ENCODE measurements at regions not wholly inside any gene's neighbourhood (a gene's known extent, or its start where the extent isn't known, plus 50 kb on each side); places are given as distances from the start of the nearest gene placed in this dataset.

DNA sequence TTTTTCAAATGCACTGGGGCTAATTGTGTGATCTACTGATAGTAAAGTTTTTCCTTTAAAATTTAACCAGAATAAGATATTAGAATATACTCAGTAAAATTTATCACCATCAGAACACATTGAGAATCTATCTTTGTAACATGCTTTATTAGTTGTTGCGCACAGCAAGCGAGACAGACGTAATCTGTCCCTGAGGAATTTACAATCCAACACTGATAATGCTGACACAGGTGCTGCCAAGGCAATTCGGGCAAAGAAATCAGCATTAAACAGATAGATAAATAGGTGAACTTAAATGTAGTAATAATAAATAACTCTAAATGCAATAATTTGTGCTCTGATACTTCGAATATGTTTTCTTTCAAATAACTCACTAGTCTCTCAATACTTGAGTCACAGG is 607.2 kb downstream of the HTR1B start:
- no peak for TF ChIP-seq POLR2AphosphoS5 (IDR thresholded peaks at IDR 0.05; ENCODE audit: low read depth, low read length)
- TF ChIP-seq SIN3A (IDR thresholded peaks at IDR 0.05; ENCODE audit: borderline replicate concordance, insufficient read depth, low read length), result no peak
- TF ChIP-seq, protein P1, sequence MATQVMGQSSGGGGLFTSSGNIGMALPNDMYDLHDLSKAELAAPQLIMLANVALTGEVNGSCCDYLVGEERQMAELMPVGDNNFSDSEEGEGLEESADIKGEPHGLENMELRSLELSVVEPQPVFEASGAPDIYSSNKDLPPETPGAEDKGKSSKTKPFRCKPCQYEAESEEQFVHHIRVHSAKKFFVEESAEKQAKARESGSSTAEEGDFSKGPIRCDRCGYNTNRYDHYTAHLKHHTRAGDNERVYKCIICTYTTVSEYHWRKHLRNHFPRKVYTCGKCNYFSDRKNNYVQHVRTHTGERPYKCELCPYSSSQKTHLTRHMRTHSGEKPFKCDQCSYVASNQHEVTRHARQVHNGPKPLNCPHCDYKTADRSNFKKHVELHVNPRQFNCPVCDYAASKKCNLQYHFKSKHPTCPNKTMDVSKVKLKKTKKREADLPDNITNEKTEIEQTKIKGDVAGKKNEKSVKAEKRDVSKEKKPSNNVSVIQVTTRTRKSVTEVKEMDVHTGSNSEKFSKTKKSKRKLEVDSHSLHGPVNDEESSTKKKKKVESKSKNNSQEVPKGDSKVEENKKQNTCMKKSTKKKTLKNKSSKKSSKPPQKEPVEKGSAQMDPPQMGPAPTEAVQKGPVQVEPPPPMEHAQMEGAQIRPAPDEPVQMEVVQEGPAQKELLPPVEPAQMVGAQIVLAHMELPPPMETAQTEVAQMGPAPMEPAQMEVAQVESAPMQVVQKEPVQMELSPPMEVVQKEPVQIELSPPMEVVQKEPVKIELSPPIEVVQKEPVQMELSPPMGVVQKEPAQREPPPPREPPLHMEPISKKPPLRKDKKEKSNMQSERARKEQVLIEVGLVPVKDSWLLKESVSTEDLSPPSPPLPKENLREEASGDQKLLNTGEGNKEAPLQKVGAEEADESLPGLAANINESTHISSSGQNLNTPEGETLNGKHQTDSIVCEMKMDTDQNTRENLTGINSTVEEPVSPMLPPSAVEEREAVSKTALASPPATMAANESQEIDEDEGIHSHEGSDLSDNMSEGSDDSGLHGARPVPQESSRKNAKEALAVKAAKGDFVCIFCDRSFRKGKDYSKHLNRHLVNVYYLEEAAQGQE (IDR thresholded peaks at IDR 0.05; ENCODE audit: insufficient read depth in 1 of 2, low read depth in 2 of 2, low read length in 2 of 2), result no peak

Measured in PFSK-1 (cell line).